NCI-H2171 (cell line): ENCODE measurements at regions not wholly inside any gene's neighbourhood (a gene's known extent, or its start where the extent isn't known, plus 50 kb on each side); places are given as distances from the start of the nearest gene placed in this dataset.

Experiments used
- DNase-seq: peaks from one replicate; lab custom pipeline; 2025; lab: John Stamatoyannopoulos, UW

DNA sequence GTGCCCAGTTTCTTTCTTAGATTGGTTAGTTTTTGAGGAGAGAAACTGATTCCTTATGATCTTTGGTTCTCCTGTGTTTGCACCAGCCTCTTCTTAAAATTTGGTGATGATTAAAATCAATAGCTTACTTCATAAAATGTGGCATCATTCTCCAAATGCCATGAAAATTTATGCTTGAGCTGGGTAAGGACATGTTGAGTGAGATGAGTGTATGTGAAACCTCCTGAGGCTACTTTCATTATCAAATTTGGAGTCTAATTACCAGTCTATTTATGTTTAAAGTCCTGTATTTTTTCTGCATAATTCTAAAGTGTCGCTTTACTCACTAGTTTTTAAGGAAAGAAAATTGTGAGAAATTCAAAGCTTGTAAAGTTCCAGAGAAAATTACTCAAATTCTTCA, 102.1 kb downstream of the DIPK2A start:
- no peak for DNase-seq

DNA sequence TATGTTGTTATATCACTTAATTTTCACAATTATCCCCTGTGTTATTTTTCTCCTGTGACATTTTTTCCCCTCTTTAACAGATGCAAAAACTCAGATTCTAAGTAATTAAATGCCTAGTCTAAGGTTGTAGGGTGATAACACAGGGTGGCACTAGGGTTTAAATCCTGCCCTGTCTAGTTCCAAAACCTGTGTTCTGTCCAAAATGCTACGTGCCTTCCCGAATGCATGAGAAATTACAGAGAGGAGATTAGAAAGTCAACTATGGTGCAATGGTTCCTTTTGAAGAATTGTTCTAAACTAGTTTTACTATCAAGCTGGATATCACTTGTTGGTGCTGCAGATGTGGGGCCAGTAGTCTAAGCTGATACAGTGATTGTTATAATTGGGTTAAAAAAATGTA, 108.0 kb downstream of the DIPK2A start:
- no peak for DNase-seq

DNA sequence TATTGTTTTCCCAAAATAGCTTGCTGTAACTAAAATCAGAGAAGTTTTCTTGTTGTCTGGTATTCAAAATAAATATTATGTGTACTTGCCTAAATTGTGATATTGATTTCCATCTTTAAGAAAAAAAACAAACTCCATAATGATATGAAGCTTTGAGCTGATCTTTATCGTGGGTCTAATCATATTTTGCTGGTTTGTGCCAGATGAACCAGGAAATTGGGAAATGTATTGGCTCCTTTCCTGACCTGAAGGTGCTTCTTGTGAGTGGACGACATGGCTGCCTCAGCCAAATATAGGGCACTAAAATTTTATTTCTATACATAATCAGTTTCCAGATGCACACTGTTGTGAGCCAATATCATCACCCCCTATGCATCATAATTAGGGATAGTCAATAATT, 113.3 kb downstream of the DIPK2A start:
- no peak for DNase-seq

DNA sequence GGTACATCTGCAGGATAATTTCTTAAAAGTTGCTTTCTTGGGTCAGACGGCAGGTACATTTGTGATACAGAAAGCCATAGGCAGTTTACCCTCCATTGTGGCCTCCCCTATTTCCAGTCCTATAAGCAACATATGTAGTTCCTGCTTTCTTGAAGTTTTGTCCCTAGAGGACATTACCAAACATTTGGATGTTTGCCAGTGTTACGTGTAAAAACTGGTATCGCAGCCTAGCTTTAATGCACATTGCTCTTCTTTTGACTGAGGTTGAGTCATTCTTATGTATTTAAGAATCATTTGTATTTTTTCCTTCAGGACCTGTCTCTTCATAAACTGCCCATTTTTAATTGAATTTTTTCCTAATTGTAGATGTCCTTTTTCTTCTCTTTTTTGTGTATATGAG, 114.3 kb downstream of the DIPK2A start:
- DNase-seq = peak; percentile 62

DNA sequence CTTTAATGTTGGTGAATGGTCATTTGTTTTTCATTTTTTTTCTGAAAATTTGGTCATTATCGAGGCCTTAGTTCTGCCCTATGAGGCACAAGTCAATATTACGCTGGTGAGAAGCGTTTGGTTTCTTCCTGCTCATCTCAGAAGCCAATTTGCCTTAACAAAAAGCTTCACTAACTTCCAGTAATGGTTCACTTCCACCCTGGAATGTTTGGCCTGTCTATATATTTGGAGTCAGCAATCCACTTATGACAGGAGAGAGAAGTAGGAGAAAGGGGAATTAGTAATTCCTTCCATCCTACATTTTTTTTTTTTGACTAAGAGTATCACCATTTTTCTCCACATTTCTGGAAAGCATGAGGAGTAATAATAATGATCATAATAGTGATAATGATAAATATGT, 124.4 kb downstream of the DIPK2A start:
- no peak for DNase-seq

DNA sequence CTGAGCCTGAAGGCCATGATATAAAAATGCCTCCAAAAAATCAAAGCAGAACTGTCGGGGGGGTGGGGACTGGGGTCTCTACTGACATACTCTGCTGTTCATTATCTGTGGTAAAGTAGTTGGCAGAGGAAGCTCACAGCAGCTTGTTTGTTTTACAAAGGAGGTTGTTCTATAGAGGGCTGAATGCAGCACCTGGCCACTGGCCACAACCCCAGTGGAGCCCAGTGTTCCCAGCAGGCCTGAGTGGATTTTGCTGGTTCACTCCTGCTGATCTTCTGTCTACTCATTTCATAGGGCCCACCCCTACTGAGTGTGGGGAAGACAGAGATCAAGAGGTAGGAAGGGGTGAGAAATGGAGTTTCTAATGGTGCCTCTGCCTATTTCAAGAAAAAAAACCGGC, 125.5 kb downstream of the DIPK2A start:
- DNase-seq = no peak

DNA sequence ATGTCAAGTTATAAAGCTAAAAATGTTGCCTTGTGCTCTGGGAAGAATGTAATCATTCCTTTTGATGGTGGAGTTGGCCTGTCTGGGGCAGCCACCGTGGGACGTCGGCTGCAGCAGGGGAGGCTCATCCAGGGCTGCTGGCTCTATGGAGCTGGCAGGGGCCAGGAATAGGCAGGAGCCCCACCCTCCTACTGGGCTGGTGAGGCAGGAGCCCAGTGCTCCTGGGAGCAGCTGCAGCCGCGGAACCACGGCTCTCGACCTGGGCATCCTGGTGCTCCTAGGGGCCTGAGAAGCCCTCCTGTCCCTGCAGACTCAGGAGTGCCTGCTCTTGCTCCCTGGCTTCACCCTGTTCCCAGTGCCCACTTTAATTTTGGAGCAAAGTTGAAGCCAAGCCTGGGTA, 127.1 kb downstream of the DIPK2A start:
- DNase-seq = no peak

DNA sequence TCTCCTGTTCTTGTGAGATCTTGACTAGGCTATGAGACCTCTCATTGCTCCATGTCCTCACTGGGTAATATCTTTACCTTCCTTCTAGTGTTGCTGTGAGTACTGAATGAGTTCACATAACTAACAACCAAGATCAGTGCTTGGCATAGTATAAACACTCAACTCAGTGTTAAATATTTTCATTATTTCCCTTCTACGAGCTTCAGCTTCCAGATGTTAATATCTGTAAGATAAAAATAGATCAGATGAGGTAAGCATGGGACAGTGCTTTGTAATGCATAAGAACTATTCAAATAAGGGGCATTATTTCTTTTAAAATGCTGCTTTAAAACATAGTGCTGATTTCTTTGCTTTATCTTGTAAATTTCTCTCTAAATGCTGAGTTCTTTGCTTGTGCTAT, 130.8 kb downstream of the DIPK2A start:
- DNase-seq = no peak

DNA sequence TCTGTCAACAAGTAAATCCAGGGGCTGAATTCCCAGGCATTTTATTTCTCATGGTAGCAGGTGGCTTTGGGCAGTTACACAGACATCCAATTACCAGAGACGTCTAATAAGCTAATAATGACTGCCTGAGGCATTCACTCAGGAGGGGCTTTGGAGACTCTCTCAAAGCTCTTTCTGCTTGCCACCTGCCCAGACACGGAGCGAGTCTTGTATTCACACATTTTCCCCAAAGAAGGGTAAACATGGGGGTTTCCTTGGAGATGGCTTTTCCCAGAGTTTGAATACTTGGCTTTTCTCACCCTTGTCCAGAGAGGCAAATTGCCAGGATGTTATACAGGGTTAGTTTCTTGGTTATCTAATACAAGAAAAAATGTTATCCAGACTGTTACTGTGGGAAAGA, 132.6 kb downstream of the DIPK2A start:
- DNase-seq = no peak

DNA sequence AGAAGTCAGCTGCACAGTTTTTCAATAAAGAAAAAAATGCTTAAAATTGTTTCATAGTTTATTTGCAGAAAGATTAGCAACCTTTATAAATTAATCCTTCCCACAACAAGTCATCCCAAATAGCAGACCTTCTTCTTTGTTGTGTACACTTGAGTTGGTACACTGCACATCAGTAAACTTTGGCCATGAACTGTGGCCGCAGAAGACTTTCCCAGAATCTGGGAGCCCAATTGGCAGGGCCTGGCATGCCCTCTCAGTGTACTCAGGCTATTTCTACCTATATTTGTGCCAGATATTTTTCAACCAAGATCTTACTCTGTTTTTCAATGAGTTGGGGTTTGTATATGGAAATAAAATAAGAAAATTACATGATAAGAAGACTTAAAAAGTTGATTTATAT, 133.1 kb downstream of the DIPK2A start:
- no peak for DNase-seq

DNA sequence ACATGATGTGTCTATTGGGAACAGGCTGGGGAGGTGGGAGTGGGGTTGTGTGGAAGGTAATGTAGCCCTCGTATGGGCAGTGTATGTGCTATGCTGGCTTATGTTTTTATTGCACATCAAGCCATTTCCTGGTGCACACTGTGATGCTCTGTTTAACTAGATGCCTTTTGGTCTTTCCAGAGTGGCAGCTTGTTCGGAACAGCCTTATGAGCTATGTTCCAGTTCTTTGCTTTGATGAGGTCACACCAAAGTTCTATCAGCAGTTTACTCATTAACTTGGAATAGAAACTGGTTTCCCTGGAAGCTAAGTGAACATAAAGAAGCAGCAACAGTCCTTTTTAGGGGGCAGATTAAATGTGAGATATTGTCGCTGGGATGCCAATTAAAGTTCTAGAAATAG, 133.9 kb downstream of the DIPK2A start:
- no peak for DNase-seq

DNA sequence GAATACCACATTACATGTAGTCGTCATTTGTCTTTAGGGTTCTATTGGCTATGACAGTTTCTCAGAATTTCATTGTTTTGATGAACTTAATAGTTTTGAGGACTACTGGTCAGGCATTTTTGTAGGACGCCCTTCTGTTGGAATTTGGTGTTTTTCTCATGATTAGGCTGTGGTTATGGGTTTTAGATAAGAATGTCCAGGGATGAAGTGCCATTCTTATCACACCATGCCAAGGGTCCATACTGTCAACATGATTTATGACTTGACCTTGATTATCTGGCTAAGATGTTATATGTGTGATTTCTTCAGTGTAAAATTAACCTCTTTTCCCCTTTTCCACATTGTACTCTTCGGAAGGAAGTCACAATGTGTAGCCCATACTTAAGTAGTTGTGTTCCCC, 135.3 kb downstream of the DIPK2A start:
- no peak for DNase-seq

DNA sequence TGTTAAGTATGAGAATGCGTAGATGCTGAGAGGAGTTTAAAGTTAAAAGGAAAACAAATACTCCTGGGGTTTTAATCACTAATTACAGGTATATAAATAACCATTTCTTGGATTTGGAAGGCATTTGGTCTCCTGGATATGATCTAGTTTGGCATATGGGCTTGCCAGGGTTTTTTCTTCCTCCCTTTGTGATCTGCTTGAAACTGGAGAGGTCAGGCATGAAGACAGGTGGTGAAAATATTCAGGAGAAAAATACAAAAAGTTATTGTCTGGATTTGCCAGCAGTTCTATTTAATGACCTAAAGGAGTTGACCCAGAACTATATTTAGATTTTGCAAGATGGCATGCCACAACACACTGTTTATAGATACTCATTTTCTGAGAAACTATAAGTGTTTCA, 136.3 kb downstream of the DIPK2A start:
- no peak for DNase-seq

DNA sequence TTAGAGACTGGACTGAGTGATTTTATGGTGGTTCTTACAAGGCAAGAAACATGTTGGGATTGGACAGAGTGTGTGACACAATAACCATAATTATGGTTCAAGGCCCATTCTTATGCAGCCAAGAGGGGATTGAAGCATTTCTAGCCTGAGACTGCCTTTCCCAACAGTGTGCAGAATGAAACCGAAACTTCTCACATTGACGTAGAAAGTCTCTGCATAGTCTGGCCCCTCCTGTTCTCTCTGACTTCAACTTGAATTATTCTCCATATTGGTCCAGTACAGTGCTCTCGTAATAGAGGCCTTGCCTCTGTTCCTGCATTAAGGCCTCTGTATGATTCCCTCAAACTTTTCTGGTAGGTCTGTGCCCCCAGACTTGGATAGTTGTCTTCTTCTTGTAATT, 138.3 kb downstream of the DIPK2A start:
- no peak for DNase-seq

DNA sequence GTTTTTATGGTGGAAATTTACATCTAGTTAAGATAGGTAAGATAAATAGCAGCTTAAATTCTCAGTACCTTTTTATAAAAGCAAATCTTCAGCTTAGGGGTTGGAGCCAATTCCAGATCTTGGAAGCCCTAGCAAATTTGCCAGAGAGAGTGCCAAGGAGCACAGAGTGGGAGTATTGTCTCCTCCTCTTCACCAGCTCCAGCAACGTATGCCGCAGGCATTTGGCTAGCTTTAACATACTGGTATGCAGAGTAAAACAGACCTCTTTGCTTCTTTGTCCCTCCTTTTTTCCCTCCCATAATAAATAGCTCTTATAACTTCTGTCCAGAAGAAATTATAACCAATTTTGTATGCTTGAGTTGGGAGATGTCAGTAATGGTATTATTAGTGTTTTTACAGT, 140.4 kb downstream of the DIPK2A start:
- DNase-seq = no peak

DNA sequence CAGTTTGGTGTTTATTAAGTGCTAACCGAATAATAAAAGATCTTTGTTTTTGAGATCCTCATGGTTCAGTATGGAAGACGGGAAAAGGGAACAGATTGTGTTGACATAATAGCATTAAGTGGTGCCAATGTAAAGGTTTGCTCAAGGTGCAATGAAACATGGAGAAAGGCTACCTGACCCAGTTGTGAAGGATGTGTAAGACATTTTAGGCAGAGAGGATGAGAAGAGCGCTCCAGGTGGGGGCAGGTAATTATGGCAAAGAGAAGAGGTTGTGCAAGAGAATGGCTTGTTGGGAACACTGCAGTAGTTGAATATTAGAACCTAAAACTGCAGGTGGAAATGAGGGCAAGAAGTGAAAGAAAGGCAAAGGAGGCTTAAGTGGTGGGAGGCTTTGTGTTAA, 140.8 kb downstream of the DIPK2A start:
- no peak for DNase-seq

DNA sequence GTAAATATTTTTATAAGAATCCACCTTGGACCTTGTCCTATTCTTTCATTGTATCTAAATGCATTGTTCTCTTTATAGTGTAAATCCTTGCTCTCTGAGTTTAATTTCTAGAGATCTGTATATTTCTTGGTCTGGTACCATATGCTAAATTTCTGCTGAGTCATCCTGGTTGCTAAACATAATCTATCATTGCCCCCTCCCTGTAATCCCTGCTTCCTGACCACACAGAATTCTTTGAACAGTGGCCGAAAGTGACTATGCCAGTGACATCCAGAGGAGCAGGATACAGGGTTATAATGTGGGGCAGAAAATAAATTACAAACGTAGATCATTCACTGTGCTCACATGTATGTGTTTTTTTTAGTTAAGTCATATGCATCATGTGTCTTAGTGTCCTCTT, 143.1 kb downstream of the DIPK2A start:
- DNase-seq = no peak

DNA sequence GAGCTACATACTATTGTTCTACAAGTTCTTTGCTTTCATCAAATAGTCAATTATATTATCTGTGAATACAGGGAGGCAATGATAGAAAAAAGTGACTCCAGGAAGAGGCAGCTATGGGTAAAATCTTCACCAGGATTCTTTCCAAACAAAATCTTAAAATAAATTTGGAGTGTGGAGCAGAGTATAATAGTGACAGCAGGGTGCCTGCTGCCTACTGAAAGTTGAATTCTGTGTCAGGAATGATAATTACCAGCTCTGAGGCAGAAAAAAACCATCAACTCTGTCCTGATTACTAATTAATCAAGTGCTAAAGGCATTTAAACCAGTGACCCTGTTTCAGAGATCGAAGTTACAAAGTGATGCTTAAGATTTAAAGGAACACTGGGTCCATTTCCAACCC, 148.0 kb downstream of the DIPK2A start:
- no peak for DNase-seq

DNA sequence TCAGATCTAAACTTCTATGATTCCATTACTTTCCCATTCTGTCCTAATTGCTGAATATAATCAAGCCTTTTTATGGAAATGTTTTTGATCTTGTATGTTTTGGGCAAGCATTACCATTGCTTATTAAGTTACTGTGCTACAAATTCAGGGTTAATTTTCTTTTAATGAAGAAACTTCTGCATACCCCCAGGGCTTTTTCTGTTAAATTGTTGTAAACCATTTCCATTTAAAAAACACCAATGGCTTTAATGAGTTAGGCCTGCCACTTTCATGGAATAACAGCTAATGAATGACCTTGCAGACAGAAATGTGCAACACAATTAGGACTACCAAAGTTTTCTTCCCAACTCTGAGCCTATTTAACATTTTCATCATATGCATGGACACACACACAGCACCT, 150.0 kb downstream of the DIPK2A start:
- no peak for DNase-seq

DNA sequence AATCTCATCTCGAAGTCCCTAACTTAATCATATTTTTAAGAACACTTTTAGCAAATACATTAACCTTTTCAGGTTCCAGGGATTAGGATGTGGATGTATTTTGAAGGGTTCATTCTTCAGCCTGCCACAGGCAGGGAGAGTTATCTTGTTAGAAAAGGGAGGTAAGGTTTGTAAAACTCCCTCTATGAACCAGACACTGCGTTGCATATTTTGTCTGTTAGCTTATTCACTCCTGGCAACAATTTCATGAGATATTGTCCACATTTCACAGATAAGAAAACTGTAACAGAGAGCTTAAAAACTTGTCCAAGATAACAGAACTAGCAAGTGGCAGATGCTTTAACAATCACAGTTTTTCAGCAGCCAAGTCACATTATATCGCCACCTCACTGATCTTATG, 155.4 kb downstream of the DIPK2A start:
- no peak for DNase-seq

DNA sequence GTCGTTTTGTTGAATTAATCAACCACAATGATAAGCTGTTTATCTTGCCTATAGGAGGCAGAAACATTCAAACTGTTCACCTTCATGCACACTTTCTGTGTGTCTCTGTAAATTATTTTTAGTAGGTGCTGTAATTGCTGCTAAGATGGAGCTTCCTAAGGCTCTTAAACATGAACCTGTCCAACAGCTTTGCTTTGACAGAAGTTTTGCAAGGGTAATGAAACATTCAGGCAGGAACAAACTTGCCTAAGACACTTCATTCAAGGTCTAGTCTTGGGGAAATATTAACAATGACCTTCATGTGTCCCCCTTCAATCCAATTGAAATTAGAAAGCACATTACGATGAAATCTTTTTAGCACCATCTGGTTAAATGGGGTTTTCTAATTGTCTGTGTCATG, 156.1 kb downstream of the DIPK2A start:
- peak; percentile 39 for DNase-seq

DNA sequence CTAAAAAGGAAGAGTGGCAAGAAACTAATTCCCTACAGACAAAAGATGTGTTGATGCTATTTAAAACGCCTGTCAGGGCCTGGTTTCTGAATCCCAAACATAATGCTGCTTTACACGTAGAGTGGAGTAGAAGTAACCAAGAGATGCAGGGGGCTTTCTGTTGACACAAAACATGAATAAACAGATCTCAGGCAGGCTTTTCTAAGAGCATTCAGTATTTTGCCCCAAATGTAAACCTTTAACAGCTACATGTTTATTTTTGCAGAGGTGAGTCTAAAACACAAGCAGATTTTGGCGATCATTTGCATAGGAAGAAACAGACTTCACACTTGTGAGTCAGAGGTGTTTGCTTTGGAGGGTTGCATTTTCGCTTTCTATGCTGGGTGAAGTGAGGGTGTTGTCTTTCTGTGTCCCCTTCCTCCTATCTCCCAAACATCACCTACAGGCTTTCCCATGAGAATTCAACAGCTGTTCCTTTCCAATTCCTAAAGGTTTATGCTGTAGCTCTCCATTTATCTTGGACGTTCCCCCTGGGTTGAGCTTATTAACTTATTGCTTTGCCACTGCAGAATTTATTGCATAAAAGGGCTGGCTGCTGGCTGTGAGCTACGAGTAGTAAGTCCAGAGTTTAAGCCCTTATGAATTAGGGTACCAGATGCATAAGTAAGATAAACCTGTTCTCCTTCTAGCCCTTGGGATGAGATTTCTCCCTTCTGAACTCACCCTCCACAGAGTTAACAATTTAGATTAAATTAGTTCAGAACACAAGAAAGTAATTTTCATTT, 156.7 kb downstream of the DIPK2A start:
- no peak for DNase-seq

DNA sequence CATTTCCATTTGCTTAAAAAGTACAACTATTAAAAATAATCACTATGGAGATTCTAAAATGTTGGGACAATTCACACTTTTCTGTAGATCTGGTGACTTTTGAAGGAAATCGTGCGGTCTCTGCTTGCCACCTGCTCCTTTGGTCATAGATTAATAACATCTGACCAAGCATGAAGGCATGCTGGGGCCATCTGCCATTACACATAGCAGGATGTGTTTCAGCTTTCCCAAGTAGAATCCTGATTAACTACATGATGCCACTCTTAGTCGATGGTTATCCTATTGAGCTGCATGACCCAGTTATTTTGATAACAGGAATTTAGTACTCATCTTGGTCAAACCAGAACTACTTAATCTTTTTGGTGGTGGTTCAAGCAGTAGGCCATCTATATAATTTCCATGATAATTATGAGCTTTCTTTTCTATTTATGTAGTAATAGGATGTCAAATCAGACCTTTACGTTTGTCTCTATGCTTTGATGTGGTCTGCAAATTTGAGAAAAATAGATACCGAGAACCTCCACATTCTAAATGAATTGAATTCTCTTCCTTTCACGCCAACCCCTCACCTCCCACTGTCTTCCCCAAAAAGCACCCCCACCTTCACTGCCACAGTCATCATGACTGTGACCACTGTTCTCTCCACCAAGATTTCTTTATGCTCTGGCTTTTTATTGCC, 158.1 kb downstream of the DIPK2A start:
- DNase-seq = no peak

DNA sequence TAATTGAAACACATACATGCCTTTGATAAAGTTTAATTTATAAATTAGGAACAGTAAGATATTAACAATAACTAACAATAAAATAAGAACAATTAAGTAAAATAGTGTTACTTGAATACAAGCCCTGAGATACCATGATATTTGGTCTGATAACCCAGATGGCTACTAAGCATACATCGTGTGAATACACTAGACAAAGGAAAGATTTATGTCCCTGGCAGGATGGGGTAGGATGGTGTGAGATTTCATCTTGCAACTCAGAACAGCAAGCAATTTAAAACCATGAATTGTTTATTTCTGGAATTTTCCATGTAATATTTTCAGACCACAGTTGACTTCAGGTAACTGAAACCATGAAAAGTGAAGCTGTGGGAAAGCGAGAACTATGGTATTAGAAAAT, 169.5 kb downstream of the DIPK2A start:
- DNase-seq = no peak
